KMS-11 (cell line): ENCODE measurements at regions not wholly inside any gene's neighbourhood (a gene's known extent, or its start where the extent isn't known, plus 50 kb on each side); places are given as distances from the start of the nearest gene placed in this dataset.

Experiments used
- H2AFZ ChIP-seq: fragments of 200-600 bp; sonication (generic); 2 replicates; pipeline ENCODE4 v1.6.1; 2016; ENCODE audit warnings: antibody characterized with exemption, mixed run types, low read depth
- H3K27ac ChIP-seq: fragments of 200-600 bp; sonication (generic); 2 replicates; pipeline ENCODE4 v1.6.1; 2016; ENCODE audit warnings: mild to moderate bottlenecking, mixed run types
- H3K27me3 ChIP-seq: fragments of 200-600 bp; sonication (generic); 2 replicates; pipeline ENCODE4 v1.6.1; 2017; ENCODE audit warnings: mild to moderate bottlenecking, low read depth, mixed run types, moderate library complexity; ENCODE audit not compliant: insufficient read depth
- H3K36me3 ChIP-seq: fragments of 200-600 bp; sonication (generic); 2 replicates; pipeline ENCODE4 v1.6.1; 2017; ENCODE audit warnings: mild to moderate bottlenecking, mixed run types; ENCODE audit not compliant: insufficient read depth
- H3K4me1 ChIP-seq: fragments of 200-600 bp; sonication (generic); 2 replicates; pipeline ENCODE4 v1.6.1; 2016; ENCODE audit warnings: mild to moderate bottlenecking, low read depth, mixed run types; ENCODE audit not compliant: poor library complexity, severe bottlenecking
- H3K4me2 ChIP-seq: fragments of 200-600 bp; sonication (generic); 2 replicates; pipeline ENCODE4 v1.7.0; 2016; ENCODE audit warnings: mild to moderate bottlenecking, mixed run types
- H3K4me3 ChIP-seq: fragments of 200-600 bp; sonication (generic); IDR thresholded peaks from 2 replicates; pipeline ENCODE4 v1.6.1; 2017; ENCODE audit warnings: low read depth, low read length, mixed read lengths; ENCODE audit not compliant: insufficient read depth
- H3K79me2 ChIP-seq: fragments of 200-600 bp; sonication (generic); 2 replicates; pipeline ENCODE4 v1.6.1; 2016; ENCODE audit warnings: low read depth, mixed run types; ENCODE audit not compliant: insufficient read depth
- H3K9ac ChIP-seq: fragments of 200-600 bp; sonication (generic); 2 replicates; pipeline ENCODE4 v1.6.1; 2016; ENCODE audit warnings: mild to moderate bottlenecking, mixed run types
- H4K20me1 ChIP-seq: fragments of 200-600 bp; sonication (generic); 2 replicates; pipeline ENCODE4 v1.6.1; 2016; ENCODE audit warnings: mild to moderate bottlenecking, mixed run types; ENCODE audit not compliant: insufficient read depth
- TF ChIP-seq, protein P1 (sequence below): fragments of 200-600 bp; sonication (generic); conservative IDR thresholded peaks from 2 replicates; pipeline ENCODE4 v1.6.1; 2017; ENCODE audit warnings: low read depth, mild to moderate bottlenecking, antibody characterized with exemption, low read length, moderate library complexity, mixed read lengths

DNA sequence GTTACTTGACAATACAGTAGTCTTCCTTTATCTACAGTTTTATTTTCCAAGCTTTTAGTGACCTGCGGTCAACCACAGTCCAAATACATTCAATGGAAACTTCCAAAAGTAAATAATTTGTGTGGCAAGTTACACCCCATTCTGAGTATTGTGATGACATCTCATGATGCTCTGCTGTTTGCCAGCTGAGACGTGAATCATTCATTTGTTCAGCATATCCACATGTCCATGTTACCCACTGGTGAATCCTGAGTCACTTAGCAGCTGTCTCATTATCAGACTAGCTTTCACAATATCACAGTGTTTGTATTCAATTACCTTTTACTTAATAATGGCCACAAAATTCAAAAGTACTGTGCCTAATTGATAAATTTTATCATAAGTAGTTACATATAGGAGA lies 179.8 kb downstream of the PRR20E start:
- H3K27me3 ChIP-seq = no peaks in the 10 kb centered on the region
- H2AFZ ChIP-seq = no peak overlapping the region
- H3K9ac ChIP-seq = no peak overlapping the region
- H3K27ac ChIP-seq = no peak overlapping the region
- H4K20me1 ChIP-seq = no peaks in the 10 kb centered on the region
- no peak overlapping the region for H3K4me2 ChIP-seq
- no peak overlapping the region for H3K4me3 ChIP-seq
- no peaks in the 10 kb centered on the region for H3K79me2 ChIP-seq
- no peaks in the 10 kb centered on the region for H3K36me3 ChIP-seq
- TF ChIP-seq, protein P1, sequence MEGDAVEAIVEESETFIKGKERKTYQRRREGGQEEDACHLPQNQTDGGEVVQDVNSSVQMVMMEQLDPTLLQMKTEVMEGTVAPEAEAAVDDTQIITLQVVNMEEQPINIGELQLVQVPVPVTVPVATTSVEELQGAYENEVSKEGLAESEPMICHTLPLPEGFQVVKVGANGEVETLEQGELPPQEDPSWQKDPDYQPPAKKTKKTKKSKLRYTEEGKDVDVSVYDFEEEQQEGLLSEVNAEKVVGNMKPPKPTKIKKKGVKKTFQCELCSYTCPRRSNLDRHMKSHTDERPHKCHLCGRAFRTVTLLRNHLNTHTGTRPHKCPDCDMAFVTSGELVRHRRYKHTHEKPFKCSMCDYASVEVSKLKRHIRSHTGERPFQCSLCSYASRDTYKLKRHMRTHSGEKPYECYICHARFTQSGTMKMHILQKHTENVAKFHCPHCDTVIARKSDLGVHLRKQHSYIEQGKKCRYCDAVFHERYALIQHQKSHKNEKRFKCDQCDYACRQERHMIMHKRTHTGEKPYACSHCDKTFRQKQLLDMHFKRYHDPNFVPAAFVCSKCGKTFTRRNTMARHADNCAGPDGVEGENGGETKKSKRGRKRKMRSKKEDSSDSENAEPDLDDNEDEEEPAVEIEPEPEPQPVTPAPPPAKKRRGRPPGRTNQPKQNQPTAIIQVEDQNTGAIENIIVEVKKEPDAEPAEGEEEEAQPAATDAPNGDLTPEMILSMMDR = no peak
- no peaks in the 10 kb centered on the region for H3K4me1 ChIP-seq

DNA sequence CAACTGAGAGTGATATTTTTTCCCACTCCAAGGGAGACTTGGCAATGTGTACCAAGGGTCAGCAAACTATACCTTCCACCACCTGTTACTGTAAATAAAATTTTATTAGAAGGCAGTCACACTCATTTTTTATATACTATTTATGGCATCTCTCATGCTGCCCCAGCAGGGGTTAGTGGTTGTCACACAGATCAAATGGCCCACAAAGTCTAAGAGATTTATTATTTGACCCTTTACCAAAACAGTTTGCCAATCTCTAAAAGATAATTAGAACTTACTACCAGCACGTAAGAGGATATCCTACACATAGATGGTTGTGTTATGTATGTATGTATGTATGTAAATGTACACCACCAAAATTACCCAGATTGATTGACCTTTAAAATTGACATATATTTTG lies 185.1 kb downstream of the PRR20E start:
- H3K27me3 ChIP-seq = no peaks in the 10 kb centered on the region
- H3K4me2 ChIP-seq = no peak overlapping the region
- TF ChIP-seq, protein P1 = no peak
- H4K20me1 ChIP-seq = no peaks in the 10 kb centered on the region
- no peaks in the 10 kb centered on the region for H3K4me1 ChIP-seq
- H3K4me3 ChIP-seq = no peak overlapping the region
- H3K9ac ChIP-seq = no peak overlapping the region
- no peaks in the 10 kb centered on the region for H3K79me2 ChIP-seq
- no peak overlapping the region for H2AFZ ChIP-seq
- no peaks in the 10 kb centered on the region for H3K36me3 ChIP-seq
- H3K27ac ChIP-seq = no peak overlapping the region

DNA sequence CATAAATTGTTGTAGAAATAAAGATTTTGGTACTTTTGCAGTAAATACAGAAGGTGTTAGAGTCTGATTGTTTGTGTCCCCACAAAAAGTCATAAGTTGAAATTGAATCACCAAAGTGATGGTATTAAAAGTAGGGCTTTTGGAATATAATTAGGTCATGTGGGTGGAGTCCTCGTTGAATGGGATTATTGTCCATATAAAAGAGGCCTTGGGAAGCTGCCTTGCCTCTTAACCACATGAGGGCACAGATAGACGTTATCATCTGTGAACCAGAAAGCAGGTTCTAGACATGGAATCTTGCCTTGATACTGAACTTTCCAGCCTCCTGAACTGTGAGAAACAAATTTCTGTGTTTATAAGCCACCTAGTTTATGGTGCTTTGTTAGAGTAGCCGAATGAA lies 186.8 kb downstream of the PRR20E start:
- Histone ChIP-seq H3K4me1 (no peaks in the 10 kb centered on the region), H3K36me3 (no peaks in the 10 kb centered on the region), H3K79me2 (no peaks in the 10 kb centered on the region), H3K4me3 (no peak overlapping the region), H3K27me3 (no peaks in the 10 kb centered on the region), H3K9ac (no peak overlapping the region), H2AFZ (no peak overlapping the region), H4K20me1 (no peaks in the 10 kb centered on the region), H3K27ac (no peak overlapping the region), H3K4me2 (no peak overlapping the region)
- TF ChIP-seq, protein P1 = no peak

DNA sequence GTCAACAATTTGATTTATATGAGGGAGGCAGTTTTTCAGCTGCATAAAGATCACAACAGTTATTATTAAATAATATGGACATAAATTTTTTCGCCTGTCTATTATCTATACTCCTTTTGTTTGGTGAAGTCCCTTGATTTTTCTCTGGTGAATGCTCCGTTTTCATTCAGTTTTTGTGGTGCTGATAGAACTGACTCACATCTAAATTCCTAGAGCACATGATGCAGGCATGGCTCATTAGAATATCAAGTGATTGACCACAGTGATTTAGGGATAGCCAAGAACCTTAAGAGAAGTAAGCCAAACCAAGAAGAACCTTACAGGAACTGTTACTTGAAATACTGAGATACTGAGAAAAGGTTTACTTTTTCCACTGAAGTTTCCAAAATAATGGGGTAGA lies 208.9 kb downstream of the PRR20E start:
- Histone ChIP-seq H3K4me1 (no peaks in the 10 kb centered on the region), H2AFZ (no peak overlapping the region), H3K9ac (no peak overlapping the region), H4K20me1 (no peaks in the 10 kb centered on the region), H3K4me2 (no peak overlapping the region), H3K27ac (no peak overlapping the region), H3K27me3 (no peaks in the 10 kb centered on the region), H3K4me3 (no peak overlapping the region), H3K36me3 (no peaks in the 10 kb centered on the region), H3K79me2 (no peaks in the 10 kb centered on the region)
- TF ChIP-seq, protein P1 = no peak

DNA sequence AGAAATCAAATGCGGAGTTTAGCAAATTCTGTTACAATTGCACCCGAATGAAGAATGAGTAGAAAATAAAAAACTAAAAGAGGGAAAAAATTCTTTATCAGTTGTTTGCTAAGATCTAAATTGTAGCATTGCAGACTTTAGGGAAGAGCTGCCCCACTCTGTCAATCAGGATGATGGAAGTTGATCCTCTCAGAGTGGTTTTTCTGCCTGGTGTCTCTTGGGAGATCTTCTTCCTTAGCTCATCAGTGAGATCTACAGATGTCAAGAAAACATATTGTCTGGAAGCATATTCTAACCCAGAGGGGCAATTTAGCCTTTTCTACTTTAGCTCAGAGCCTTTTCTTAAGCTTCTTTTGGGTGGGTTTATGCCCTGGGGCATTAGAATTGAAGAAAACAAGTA lies 223.2 kb upstream of the PCDH17 start:
- Histone ChIP-seq H3K4me3 (no peak overlapping the region), H4K20me1 (no peaks in the 10 kb centered on the region), H3K4me2 (no peak overlapping the region), H3K79me2 (no peaks in the 10 kb centered on the region), H3K27ac (no peak overlapping the region), H3K27me3 (no peaks in the 10 kb centered on the region), H3K4me1 (no peaks in the 10 kb centered on the region), H3K36me3 (no peaks in the 10 kb centered on the region), H3K9ac (no peak overlapping the region), H2AFZ (no peak overlapping the region)
- TF ChIP-seq, protein P1 = no peak
